ENCODE measurements at regions not wholly inside any gene's neighbourhood (a gene's known extent, or its start where the extent isn't known, plus 50 kb on each side); places are given as distances from the start of the nearest gene placed in this dataset.

GRCh38 chr6:9161731-9162130, 726.4 kb upstream of the SLC35B3 start:
- TF ChIP-seq CTCF (IDR thresholded peaks at IDR 0.05; ENCODE audit: borderline replicate concordance, insufficient read depth, low read depth, low read length): no peak
- no peak overlapping the region for H3K4me3 ChIP-seq (ENCODE audit: low read depth, low read length)

GRCh38 chr6:9159051-9159450, 723.7 kb upstream of the SLC35B3 start:
- H3K4me3 ChIP-seq (ENCODE audit: low read depth, low read length): no peak overlapping the region
- TF ChIP-seq CTCF (IDR thresholded peaks at IDR 0.05; ENCODE audit: borderline replicate concordance, insufficient read depth, low read depth, low read length): no peak

- no peak overlapping the region for H3K4me3 ChIP-seq (ENCODE audit: low read depth, low read length)
- no peak for TF ChIP-seq CTCF (IDR thresholded peaks at IDR 0.05; ENCODE audit: borderline replicate concordance, insufficient read depth, low read depth, low read length)
Observed at GRCh38 chr6:9155836-9156235, 720.5 kb upstream of the SLC35B3 start.

DNA sequence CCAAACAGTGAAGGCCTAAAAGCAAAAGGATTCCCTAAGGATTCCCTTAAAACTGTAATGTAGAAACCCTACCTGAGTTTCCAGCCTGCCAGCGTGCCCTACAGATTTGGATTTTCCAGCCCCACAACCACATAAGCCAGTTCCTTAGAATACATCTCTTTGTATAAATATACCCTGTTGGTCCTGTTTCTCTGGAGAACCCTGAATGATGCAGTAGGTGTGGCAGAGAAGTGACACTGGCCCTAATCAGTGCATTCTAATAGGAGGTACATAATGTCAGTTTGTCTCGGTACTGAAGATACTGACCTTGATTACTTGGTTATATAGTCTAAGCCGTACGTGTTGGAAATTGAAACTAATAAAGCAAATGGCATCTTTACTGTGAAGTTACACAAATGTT, 707.8 kb upstream of the SLC35B3 start:
- TF ChIP-seq CTCF (IDR thresholded peaks at IDR 0.05; ENCODE audit: borderline replicate concordance, insufficient read depth, low read depth, low read length): no peak
- no peak overlapping the region for H3K4me3 ChIP-seq (ENCODE audit: low read depth, low read length)

- no peak for TF ChIP-seq CTCF (IDR thresholded peaks at IDR 0.05; ENCODE audit: borderline replicate concordance, insufficient read depth, low read depth, low read length)
- H3K4me3 ChIP-seq (ENCODE audit: low read depth, low read length): no peak overlapping the region
Observed at GRCh38 chr6:9140951-9141460, 705.7 kb upstream of the SLC35B3 start.

GRCh38 chr6:9140172-9140571, 704.8 kb upstream of the SLC35B3 start:
- TF ChIP-seq CTCF (IDR thresholded peaks at IDR 0.05; ENCODE audit: borderline replicate concordance, insufficient read depth, low read depth, low read length): no peak
- no peak overlapping the region for H3K4me3 ChIP-seq (ENCODE audit: low read depth, low read length)

DNA sequence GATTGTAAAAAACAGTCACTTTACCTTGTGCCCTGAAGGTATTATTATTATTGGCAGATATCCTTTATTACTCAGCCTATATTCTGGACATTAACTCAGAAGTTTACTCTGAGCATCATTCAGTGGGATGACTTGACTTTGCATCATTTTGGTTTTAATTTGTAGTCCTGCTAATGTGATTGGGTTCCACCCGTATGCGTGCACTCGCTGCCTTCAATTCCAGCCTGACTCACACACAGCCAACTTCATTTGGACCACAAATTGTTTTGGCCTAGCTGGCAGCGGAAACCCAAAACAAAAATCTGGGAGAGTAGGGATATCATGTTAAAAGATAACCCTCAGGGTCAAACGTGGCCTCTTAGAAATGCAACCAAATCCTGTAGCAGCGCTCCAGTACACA, 704.4 kb upstream of the SLC35B3 start:
- H3K4me3 ChIP-seq (ENCODE audit: low read depth, low read length): no peak overlapping the region
- no peak for TF ChIP-seq CTCF (IDR thresholded peaks at IDR 0.05; ENCODE audit: borderline replicate concordance, insufficient read depth, low read depth, low read length)
